Colonic mucosa (tissue), 4 donors: ENCODE measurements at regions not wholly inside any gene's neighbourhood (a gene's known extent, or its start where the extent isn't known, plus 50 kb on each side); places are given as distances from the start of the nearest gene placed in this dataset.

Experiments used
- DNase-seq: peaks from one replicate; pipeline ENCODE4 v3.0.0-alpha.2; 2020
- H3K27ac ChIP-seq: fragments of 200-600 bp; one replicate; pipeline ENCODE4 v1.8.0; 2021
- H3K27me3 ChIP-seq: fragments of 200-600 bp; one replicate; pipeline ENCODE4 v1.8.0; 2021
- H3K36me3 ChIP-seq: fragments of 200-600 bp; one replicate; pipeline ENCODE4 v1.8.0; 2021
- H3K4me1 ChIP-seq: fragments of 200-600 bp; one replicate; pipeline ENCODE4 v1.8.0; 2021; ENCODE audit warnings: mild to moderate bottlenecking
- H3K4me3 ChIP-seq: fragments of 200-600 bp; one replicate; pipeline ENCODE4 v1.8.0; 2021
- H3K9ac ChIP-seq, 2 donors: one replicate each; pipeline ENCODE4 v1.7.0; 2013; ENCODE audit warnings: control low read depth in 2 of 2, low read depth in 2 of 2, low read length in 2 of 2
- H3K9me3 ChIP-seq: fragments of 200-600 bp; one replicate; pipeline ENCODE4 v1.8.0; 2021
- intact Hi-C: fragments of 100-400 bp; cut with DNase I; formaldehyde crosslinking; loops from one replicate; pipeline ENCODE4 v1.14.1; 2022
- TF ChIP-seq, protein P1 (sequence below): fragments of 200-600 bp; IDR thresholded peaks from one replicate; pipeline ENCODE4 v1.8.0; 2022; ENCODE audit warnings: antibody characterized with exemption, mild to moderate bottlenecking
- donor health status: healthy.
- donor health status: DM: no; HTN: no; CAD: no.
- donor health status: DM: no; HTN: no; CAD: no.

DNA sequence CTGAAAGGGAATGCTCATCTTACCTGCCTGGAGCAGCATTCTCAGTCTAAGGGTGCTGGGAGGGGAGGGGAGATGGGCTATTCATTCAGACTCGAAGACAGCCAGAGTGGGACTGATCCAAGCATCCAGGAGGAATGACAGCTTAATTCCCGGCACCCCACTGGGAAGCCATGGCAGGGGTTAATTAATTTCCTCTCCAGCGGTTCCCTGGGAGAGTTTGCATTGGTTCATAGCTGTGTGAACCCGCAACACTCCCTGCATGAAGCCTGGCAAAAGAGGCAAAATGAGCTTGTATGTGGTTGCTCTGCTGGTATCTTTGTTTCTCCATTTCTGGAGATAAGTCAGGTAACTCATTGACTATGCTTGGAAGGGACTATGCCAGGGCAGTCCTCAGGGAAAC is 401.0 kb upstream of the SLC24A2 start:
- no peaks in the 10 kb centered on the region for H3K4me1 ChIP-seq
- TF ChIP-seq, protein P1, sequence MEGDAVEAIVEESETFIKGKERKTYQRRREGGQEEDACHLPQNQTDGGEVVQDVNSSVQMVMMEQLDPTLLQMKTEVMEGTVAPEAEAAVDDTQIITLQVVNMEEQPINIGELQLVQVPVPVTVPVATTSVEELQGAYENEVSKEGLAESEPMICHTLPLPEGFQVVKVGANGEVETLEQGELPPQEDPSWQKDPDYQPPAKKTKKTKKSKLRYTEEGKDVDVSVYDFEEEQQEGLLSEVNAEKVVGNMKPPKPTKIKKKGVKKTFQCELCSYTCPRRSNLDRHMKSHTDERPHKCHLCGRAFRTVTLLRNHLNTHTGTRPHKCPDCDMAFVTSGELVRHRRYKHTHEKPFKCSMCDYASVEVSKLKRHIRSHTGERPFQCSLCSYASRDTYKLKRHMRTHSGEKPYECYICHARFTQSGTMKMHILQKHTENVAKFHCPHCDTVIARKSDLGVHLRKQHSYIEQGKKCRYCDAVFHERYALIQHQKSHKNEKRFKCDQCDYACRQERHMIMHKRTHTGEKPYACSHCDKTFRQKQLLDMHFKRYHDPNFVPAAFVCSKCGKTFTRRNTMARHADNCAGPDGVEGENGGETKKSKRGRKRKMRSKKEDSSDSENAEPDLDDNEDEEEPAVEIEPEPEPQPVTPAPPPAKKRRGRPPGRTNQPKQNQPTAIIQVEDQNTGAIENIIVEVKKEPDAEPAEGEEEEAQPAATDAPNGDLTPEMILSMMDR: no peak
- no peaks in the 10 kb centered on the region for H3K27me3 ChIP-seq
- intact Hi-C loops: no loop called here
- no peaks in the 10 kb centered on the region for H3K9me3 ChIP-seq
- H3K9ac ChIP-seq: no peak overlapping the region
- no peak overlapping the region for H3K27ac ChIP-seq
- no peak overlapping the region for H3K4me3 ChIP-seq
- no peaks in the 10 kb centered on the region for H3K36me3 ChIP-seq
- DNase-seq: no peak

DNA sequence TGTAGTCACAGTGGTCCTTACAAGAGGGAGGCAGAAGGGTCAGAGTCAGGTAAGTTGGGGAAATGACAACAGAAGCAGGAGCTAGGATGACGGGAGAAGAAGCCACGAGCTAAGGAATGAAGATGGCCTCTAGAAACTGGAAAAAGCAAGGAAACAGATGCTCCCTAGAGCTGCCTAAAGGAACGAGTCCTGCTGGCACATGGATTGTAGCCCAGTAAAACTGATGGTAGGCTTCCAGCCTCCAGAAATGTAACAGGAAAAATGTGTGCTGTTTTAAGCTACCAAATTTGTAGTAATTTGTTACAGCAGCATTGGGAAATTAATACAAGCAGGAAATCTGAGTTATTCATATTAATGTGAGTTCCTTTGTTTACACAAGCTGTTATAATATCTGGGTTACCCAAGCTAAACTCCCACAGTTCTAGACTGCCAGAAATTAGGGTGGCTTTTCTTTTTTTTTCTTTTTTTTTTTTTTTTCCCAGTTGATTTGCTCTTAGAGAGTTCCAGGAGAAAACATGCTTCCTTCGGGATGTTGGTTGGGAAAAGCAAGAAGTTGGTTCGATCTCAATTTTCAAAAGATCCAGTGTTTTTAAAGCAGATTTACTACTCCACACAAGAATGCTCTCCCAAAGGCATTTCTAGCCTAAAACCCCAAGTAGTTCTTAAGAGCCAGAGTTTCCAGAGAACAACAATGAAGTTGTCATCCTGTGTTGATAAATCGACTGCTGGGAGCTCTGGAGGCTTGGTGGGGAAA is 400.0 kb upstream of the SLC24A2 start:
- H3K36me3 ChIP-seq: no peaks in the 10 kb centered on the region
- H3K4me1 ChIP-seq: no peaks in the 10 kb centered on the region
- H3K27ac ChIP-seq: no peak overlapping the region
- no peaks in the 10 kb centered on the region for H3K27me3 ChIP-seq
- H3K4me3 ChIP-seq: no peak overlapping the region
- TF ChIP-seq, protein P1: no peak
- H3K9ac ChIP-seq: no peak overlapping the region
- no peak for DNase-seq
- intact Hi-C loops: no loop called here
- no peaks in the 10 kb centered on the region for H3K9me3 ChIP-seq

DNA sequence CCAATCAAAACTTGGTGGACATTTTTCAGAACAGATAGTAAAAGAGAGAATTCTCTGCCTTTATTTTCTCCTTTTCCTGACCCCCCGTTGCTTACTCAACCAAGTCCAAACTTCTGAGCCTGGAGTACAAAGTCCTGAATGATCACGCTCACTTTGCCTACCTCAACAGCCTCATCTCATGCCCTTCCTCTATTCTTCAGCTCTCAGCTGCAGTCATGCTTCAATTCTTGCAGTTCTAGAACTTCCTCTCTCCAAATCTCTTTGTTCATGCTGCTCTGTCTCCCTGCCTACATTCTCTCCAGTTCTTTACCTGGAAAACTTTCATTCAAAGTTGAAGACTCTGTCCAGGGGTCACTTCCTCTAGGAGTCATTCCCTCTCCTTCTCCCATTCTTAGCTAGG is 398.5 kb upstream of the SLC24A2 start:
- no peaks in the 10 kb centered on the region for H3K4me1 ChIP-seq
- TF ChIP-seq, protein P1: no peak
- no peak overlapping the region for H3K4me3 ChIP-seq
- no peak overlapping the region for H3K27ac ChIP-seq
- no peak for DNase-seq
- H3K9me3 ChIP-seq: no peaks in the 10 kb centered on the region
- H3K36me3 ChIP-seq: no peaks in the 10 kb centered on the region
- intact Hi-C loops: no loop called here
- no peaks in the 10 kb centered on the region for H3K27me3 ChIP-seq
- no peak overlapping the region for H3K9ac ChIP-seq

DNA sequence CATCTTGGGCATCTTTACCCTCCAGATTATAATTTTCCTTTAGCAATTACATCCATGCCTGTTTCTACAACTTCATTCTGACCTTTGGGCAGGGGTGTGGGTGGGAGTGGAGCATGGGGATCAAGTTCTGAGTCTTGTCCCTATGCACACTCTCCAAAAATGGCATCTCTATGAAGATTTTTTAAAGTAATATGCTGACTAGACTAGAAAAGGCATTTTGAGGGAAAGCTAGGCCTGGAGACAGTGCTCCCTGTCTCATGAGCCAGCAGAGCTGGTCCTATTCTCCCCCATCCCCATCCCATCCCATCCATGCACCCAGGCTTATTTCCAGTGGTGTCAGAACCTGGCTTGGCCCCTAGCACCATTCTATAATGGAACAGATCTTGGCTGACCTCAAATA is 398.0 kb upstream of the SLC24A2 start:
- Histone ChIP-seq H3K4me3 (no peak overlapping the region), H3K27me3 (no peaks in the 10 kb centered on the region), H3K9me3 (no peaks in the 10 kb centered on the region), H3K36me3 (no peaks in the 10 kb centered on the region), H3K27ac (no peak overlapping the region), H3K9ac (no peak overlapping the region), H3K4me1 (no peaks in the 10 kb centered on the region)
- TF ChIP-seq, protein P1: no peak
- intact Hi-C loops: no loop called here
- no peak for DNase-seq

DNA sequence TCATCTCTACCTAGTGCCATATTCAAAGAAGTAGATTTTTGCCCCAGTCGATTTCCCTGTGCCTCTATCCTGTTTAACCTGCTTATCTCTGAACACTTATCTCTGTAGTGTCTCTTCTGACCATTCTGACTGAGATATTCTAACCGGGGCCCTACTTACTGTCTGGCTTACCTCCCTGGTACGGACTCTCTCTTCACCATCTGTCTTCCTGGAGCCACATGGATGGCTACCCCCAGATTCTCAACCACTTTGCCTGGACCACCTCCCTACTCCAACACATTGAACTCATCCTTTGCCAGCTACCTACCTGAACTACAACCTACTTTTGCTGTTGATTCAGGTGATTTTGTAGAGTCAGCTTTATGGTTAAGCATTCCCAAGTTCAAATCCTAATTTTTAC is 397.4 kb upstream of the SLC24A2 start:
- no peaks in the 10 kb centered on the region for H3K27me3 ChIP-seq
- TF ChIP-seq, protein P1: no peak
- no peak overlapping the region for H3K9ac ChIP-seq
- no peak overlapping the region for H3K4me3 ChIP-seq
- H3K4me1 ChIP-seq: no peaks in the 10 kb centered on the region
- H3K27ac ChIP-seq: no peak overlapping the region
- H3K36me3 ChIP-seq: no peaks in the 10 kb centered on the region
- H3K9me3 ChIP-seq: no peaks in the 10 kb centered on the region
- no peak for DNase-seq
- intact Hi-C loops: no loop called here
